GM12878 (cell line): ENCODE measurements at regions not wholly inside any gene's neighbourhood (a gene's known extent, or its start where the extent isn't known, plus 50 kb on each side); places are given as distances from the start of the nearest gene placed in this dataset.

Experiments used
- ATAC-seq: fragments of 200-7000 bp; cut with Tn5 transposase; 3 replicates; pipeline ENCODE4 v1.9.1; 2020; ENCODE audit warnings: mild to moderate bottlenecking, moderate library complexity
- BruUV-seq: library from RNA; stranded (reverse); fragments of 400-500 nt; replicated peaks from 2 replicates; lab custom pipeline; 2021; lab: Mats Ljungman, UMichigan
- CTCF ChIA-PET: fragments of 300-600 bp; sonication (Branson Sonifier 250); formaldehyde crosslinking; extraction: SDS; loops from one replicate; lab custom pipeline; 2021; ENCODE audit warnings: inconsistent platforms; lab: Yijun Ruan, JAX
- POLR2A ChIA-PET: fragments of 350-600 bp; formaldehyde crosslinking; extraction: SDS; loops from one replicate; lab custom pipeline; 2021; ENCODE audit warnings: inconsistent platforms; lab: Charles Lee
- RAD21 ChIA-PET: fragments of 300-600 bp; sonication (Branson Sonifier 250); formaldehyde crosslinking; loops from one replicate; lab custom pipeline; 2023; ENCODE audit warnings: antibody characterized with exemption; ENCODE audit not compliant: unreplicated experiment; lab: Charles Lee
- SMC1A ChIA-PET: fragments of 300-600 bp; sonication (Branson Sonifier 250); formaldehyde crosslinking; loops from one replicate; lab custom pipeline; 2023; ENCODE audit not compliant: unreplicated experiment, uncharacterized antibody; lab: Charles Lee
- DNase-seq: peaks from one replicate; pipeline ENCODE4 v3.0.0-alpha.2; 2011; ENCODE audit warnings: low read depth, low spot score
- FAIRE-seq: peaks from 3 replicates; lab custom pipeline; 2011; peaks lifted over from hg19 to GRCh38; lab: Jason Lieb, UNC
- H2AFZ ChIP-seq: 2 replicates; pipeline ENCODE4 v1.6.0; 2011; ENCODE audit warnings: low read depth, low read length, control low read depth; ENCODE audit not compliant: control insufficient read depth
- H3K27ac ChIP-seq: 2 replicates; pipeline ENCODE4 v1.5.1; 2011; ENCODE audit warnings: control low read depth; ENCODE audit not compliant: control insufficient read depth, insufficient read depth
- H3K27me3 ChIP-seq, 2 experiments: replicated peaks in 1 of 2; 2 replicates each; pipeline versions ENCODE4 v1.6.0 to v1.6.1; 2011; ENCODE audit warnings: low read length in 1 of 2; ENCODE audit not compliant: control insufficient read depth in 2 of 2, insufficient read depth in 2 of 2
- H3K36me3 ChIP-seq, 2 experiments: 2 replicates each; pipeline ENCODE4 v1.5.1; 2011; ENCODE audit warnings: low read length in 1 of 2; ENCODE audit not compliant: control insufficient read depth in 2 of 2, insufficient read depth in 2 of 2
- H3K4me1 ChIP-seq: 2 replicates; pipeline ENCODE4 v1.6.1; 2011; ENCODE audit warnings: mild to moderate bottlenecking, low read length, moderate library complexity, mixed read lengths; ENCODE audit not compliant: control insufficient read depth, insufficient read depth
- H3K4me2 ChIP-seq: 2 replicates; pipeline ENCODE4 v1.6.0; 2011; ENCODE audit warnings: control low read depth; ENCODE audit not compliant: control insufficient read depth, insufficient read depth
- H3K4me3 ChIP-seq: fragments of 200-600 bp; sonication (generic); 2 replicates; pipeline ENCODE4 v1.5.1; 2016
- H3K79me2 ChIP-seq: 2 replicates; pipeline ENCODE4 v1.6.0; 2011; ENCODE audit warnings: low read length; ENCODE audit not compliant: control insufficient read depth, insufficient read depth
- H3K9ac ChIP-seq: 2 replicates; pipeline ENCODE4 v1.8.0; 2011; ENCODE audit warnings: low read length, control low read depth, mixed read lengths; ENCODE audit not compliant: control insufficient read depth, insufficient read depth
- H3K9me3 ChIP-seq: replicated peaks from 3 replicates; pipeline ENCODE4 v1.5.1; 2011; ENCODE audit warnings: mild to moderate bottlenecking, low read length; ENCODE audit not compliant: control insufficient read depth, insufficient read depth
- H4K20me1 ChIP-seq: 2 replicates; pipeline ENCODE4 v1.6.0; 2011; ENCODE audit not compliant: control insufficient read depth, insufficient read depth
- ATF7 ChIP-seq: fragments of 450-650 bp; IDR thresholded peaks from 2 replicates; pipeline ENCODE4 v1.6.1; 2016; ENCODE audit warnings: low read depth, mild to moderate bottlenecking
- CHD1 ChIP-seq: IDR thresholded peaks from 2 replicates; pipeline ENCODE4 v1.6.1; 2012; ENCODE audit warnings: low read depth, low read length, improper control_type of control experiment
- CHD2 ChIP-seq: IDR thresholded peaks from 2 replicates; pipeline ENCODE4 v1.6.1; 2011; ENCODE audit warnings: low read depth, low read length, improper control_type of control experiment, borderline replicate concordance
- FOXM1 ChIP-seq: IDR thresholded peaks from 2 replicates; pipeline ENCODE4 v1.6.1; 2012; ENCODE audit warnings: low read depth, mild to moderate bottlenecking, inconsistent platforms, low read length, moderate library complexity
- SIX5 ChIP-seq: IDR thresholded peaks from 2 replicates; pipeline ENCODE4 v1.6.1; 2011; ENCODE audit warnings: mild to moderate bottlenecking, low read depth, low read length, moderate library complexity; ENCODE audit not compliant: severe bottlenecking
- SPI1 ChIP-seq: IDR thresholded peaks from 2 replicates; pipeline ENCODE4 v1.6.1; 2011; ENCODE audit warnings: low read depth, mild to moderate bottlenecking, low read length, moderate library complexity, borderline replicate concordance; ENCODE audit not compliant: insufficient read depth
- SUZ12 ChIP-seq: fragments of 200-600 bp; sonication (generic); IDR thresholded peaks from one replicate; pipeline ENCODE4 v1.6.1; 2018; ENCODE audit warnings: antibody characterized with exemption, mild to moderate bottlenecking; ENCODE audit not compliant: unreplicated experiment
- WGBS: methylation state at CpG from one replicate; pipeline ENCODE4 v1.1.6; 2016; ENCODE audit warnings: low lambda C conversion rate; ENCODE audit not compliant: insufficient replicate concordance, insufficient coverage; ENCODE audit errors: missing lambda C conversion rate; 5-methylcytosine and 5-hydroxymethylcytosine counted together
- in situ Hi-C: fragments of 300-500 bp; cut with MboI; formaldehyde crosslinking; loops from 9 replicates; pipeline ENCODE4 v1.14.3; 2018; ENCODE audit warnings: mixed read lengths
- intact Hi-C: fragments of 100-400 bp; cut with micrococcal nuclease; formaldehyde crosslinking; loops from one replicate; pipeline ENCODE4 v1.14.2; 2022; ENCODE audit not compliant: unreplicated experiment
- TF ChIP-seq, protein P1 (sequence below): fragments of 150-350 bp; IDR thresholded peaks from 2 replicates; pipeline ENCODE4 v1.6.1; 2014; ENCODE audit warnings: mild to moderate bottlenecking, low read depth, low read length
- TF ChIP-seq, protein P2 (sequence below): fragments of 450-650 bp; IDR thresholded peaks from 2 replicates; pipeline ENCODE4 v1.6.1; 2017; ENCODE audit warnings: mild to moderate bottlenecking
- TF ChIP-seq, protein P3 (sequence below): fragments of 450-650 bp; IDR thresholded peaks from 2 replicates; pipeline ENCODE4 v1.6.1; 2018; ENCODE audit warnings: borderline replicate concordance, mild to moderate bottlenecking; ENCODE audit not compliant: partially characterized antibody

- DNase-seq (no peak), FAIRE-seq (no peak), ATAC-seq (no peak)
- RAD21 ChIA-PET, result no interaction called here
- Histone ChIP-seq H3K27ac (no peak overlapping the region), H4K20me1 (no peaks in the 10 kb centered on the region), H3K9me3 (no peaks in the 10 kb centered on the region), H3K79me2 (no peaks in the 10 kb centered on the region), H3K4me1 (peaks cover 4% of the 10 kb centered on the region; the same call in 1 of the 2 replicates), H2AFZ (no peak overlapping the region), H3K9ac (no peak overlapping the region), H3K4me3 (no peak overlapping the region), H3K27me3 (no peaks in the 10 kb centered on the region), H3K4me2 (no peak overlapping the region), H3K36me3 (no peaks in the 10 kb centered on the region)
- POLR2A ChIA-PET, result no interaction called here
- BruUV-seq, result no TSS peak
- SMC1A ChIA-PET, result no interaction called here
- intact Hi-C loops, result no loop called here
- TF ChIP-seq SPI1 (no peak), SUZ12 (no peak), CHD2 (no peak), SIX5 (no peak), CHD1 (no peak), ATF7 (no peak), FOXM1 (no peak)
- TF ChIP-seq, protein P1, sequence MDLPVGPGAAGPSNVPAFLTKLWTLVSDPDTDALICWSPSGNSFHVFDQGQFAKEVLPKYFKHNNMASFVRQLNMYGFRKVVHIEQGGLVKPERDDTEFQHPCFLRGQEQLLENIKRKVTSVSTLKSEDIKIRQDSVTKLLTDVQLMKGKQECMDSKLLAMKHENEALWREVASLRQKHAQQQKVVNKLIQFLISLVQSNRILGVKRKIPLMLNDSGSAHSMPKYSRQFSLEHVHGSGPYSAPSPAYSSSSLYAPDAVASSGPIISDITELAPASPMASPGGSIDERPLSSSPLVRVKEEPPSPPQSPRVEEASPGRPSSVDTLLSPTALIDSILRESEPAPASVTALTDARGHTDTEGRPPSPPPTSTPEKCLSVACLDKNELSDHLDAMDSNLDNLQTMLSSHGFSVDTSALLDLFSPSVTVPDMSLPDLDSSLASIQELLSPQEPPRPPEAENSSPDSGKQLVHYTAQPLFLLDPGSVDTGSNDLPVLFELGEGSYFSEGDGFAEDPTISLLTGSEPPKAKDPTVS, result no peak
- TF ChIP-seq, protein P2, sequence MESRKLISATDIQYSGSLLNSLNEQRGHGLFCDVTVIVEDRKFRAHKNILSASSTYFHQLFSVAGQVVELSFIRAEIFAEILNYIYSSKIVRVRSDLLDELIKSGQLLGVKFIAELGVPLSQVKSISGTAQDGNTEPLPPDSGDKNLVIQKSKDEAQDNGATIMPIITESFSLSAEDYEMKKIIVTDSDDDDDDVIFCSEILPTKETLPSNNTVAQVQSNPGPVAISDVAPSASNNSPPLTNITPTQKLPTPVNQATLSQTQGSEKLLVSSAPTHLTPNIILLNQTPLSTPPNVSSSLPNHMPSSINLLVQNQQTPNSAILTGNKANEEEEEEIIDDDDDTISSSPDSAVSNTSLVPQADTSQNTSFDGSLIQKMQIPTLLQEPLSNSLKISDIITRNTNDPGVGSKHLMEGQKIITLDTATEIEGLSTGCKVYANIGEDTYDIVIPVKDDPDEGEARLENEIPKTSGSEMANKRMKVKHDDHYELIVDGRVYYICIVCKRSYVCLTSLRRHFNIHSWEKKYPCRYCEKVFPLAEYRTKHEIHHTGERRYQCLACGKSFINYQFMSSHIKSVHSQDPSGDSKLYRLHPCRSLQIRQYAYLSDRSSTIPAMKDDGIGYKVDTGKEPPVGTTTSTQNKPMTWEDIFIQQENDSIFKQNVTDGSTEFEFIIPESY, result no peak
- TF ChIP-seq, protein P3, sequence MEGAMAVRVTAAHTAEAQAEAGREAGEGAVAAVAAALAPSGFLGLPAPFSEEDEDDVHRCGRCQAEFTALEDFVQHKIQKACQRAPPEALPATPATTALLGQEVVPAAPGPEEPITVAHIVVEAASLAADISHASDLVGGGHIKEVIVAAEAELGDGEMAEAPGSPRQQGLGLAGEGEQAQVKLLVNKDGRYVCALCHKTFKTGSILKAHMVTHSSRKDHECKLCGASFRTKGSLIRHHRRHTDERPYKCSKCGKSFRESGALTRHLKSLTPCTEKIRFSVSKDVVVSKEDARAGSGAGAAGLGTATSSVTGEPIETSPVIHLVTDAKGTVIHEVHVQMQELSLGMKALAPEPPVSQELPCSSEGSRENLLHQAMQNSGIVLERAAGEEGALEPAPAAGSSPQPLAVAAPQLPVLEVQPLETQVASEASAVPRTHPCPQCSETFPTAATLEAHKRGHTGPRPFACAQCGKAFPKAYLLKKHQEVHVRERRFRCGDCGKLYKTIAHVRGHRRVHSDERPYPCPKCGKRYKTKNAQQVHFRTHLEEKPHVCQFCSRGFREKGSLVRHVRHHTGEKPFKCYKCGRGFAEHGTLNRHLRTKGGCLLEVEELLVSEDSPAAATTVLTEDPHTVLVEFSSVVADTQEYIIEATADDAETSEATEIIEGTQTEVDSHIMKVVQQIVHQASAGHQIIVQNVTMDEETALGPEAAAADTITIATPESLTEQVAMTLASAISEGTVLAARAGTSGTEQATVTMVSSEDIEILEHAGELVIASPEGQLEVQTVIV, result no peak
- in situ Hi-C loops, result no loop called here
- CTCF ChIA-PET, result no interaction called here
- WGBS, result 0% methylated on average over 2 of the region's 4 CpGs
Observed at GRCh38 chr7:47709051-47709450, 127.1 kb upstream of the TNS3 start.
